ENCODE measurements at regions not wholly inside any gene's neighbourhood (a gene's known extent, or its start where the extent isn't known, plus 50 kb on each side); places are given as distances from the start of the nearest gene placed in this dataset.

DNA sequence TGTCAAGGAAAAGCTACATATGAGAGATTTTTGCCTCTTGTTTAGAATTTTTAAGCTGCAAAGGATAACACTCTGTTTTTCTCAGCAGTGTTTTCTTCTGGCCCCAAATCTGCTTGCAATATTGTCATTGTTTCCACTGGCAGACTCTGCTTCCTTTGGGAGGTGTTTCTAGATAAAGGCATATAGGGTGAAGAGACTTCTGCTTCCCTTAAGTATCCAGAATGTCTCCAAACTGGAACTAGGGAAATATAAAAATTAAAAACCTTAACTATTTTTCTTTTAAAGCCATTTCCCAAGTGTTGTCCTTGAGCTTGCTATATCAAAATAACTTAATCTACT is 225.8 kb downstream of the CGGBP1 start:
- no peak for TF ChIP-seq POLR2A (IDR thresholded peaks at IDR 0.05; ENCODE audit: low read depth)
- TF ChIP-seq, protein P1, sequence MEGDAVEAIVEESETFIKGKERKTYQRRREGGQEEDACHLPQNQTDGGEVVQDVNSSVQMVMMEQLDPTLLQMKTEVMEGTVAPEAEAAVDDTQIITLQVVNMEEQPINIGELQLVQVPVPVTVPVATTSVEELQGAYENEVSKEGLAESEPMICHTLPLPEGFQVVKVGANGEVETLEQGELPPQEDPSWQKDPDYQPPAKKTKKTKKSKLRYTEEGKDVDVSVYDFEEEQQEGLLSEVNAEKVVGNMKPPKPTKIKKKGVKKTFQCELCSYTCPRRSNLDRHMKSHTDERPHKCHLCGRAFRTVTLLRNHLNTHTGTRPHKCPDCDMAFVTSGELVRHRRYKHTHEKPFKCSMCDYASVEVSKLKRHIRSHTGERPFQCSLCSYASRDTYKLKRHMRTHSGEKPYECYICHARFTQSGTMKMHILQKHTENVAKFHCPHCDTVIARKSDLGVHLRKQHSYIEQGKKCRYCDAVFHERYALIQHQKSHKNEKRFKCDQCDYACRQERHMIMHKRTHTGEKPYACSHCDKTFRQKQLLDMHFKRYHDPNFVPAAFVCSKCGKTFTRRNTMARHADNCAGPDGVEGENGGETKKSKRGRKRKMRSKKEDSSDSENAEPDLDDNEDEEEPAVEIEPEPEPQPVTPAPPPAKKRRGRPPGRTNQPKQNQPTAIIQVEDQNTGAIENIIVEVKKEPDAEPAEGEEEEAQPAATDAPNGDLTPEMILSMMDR (IDR thresholded peaks at IDR 0.05), result no peak
- TF ChIP-seq EP300 (IDR thresholded peaks at IDR 0.05), result no peak
- TF ChIP-seq POLR2AphosphoS5 (IDR thresholded peaks at IDR 0.05), result no peak
